ENCODE measurements at regions not wholly inside any gene's neighbourhood (a gene's known extent, or its start where the extent isn't known, plus 50 kb on each side); places are given as distances from the start of the nearest gene placed in this dataset.

DNA sequence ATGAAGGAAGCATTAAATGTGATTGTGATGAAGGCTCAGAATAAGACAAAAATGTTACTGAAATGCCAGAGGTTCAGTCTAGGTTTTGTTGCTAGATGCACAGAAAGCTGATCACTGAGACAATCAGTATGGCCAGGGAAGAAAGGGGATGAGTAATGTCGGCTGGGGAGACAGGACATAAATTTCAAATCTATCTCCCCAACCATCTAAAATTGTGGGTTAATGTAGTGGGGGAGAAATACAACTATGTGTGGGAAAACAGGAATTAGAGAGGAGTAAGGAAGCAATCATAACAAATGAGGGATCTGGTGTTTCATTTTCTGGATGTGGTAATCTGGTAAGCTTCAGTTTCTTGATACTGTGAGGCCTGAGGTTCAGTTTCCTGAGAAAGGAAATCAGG, 1111.0 kb downstream of the XPNPEP1 start:
- ATAC-seq, result no peak
- no TSS peak for BruUV-seq (replicated peaks)
- Histone ChIP-seq H3K9me2 (ENCODE audit: insufficient read depth) (no peaks in the 10 kb centered on the region), H3K4me1 (ENCODE audit: control insufficient read depth in 1 of 2, insufficient read depth in 2 of 2, low read length in 2 of 2) (no peaks in the 10 kb centered on the region; a peak in 1 of 4 replicates), H4K20me1 (ENCODE audit: insufficient read depth) (no peaks in the 10 kb centered on the region), H2AFZ (ENCODE audit: low read depth, low read length, poor library complexity, severe bottlenecking) (no peak overlapping the region), H3K27me3 (ENCODE audit: insufficient read depth, low read length) (no peaks in the 10 kb centered on the region), H3K4me2 (ENCODE audit: low read length) (no peak overlapping the region), H3K4me3 (replicated peaks in 1 of 2; ENCODE audit: low read depth in 1 of 2, low read length in 2 of 2) (no peak overlapping the region), H3K27ac (ENCODE audit: low read depth, low read length) (no peak overlapping the region), H3K9me3 (ENCODE audit: control insufficient read depth in 1 of 2, insufficient read depth in 1 of 2, low read depth in 1 of 2, low read length in 2 of 2) (peaks cover 11 to 38% of the 10 kb centered on the region in 2 experiments; a peak in 3 of 4 replicates), H3K9ac (ENCODE audit: low read length) (no peak overlapping the region), H3K36me3 (ENCODE audit: control insufficient read depth in 1 of 2, insufficient read depth in 2 of 2, low read length in 2 of 2) (no peaks in the 10 kb centered on the region), H3K79me2 (ENCODE audit: insufficient read depth, low read length) (no peaks in the 10 kb centered on the region)
- intact Hi-C loops (cut with micrococcal nuclease), result no loop called here
- ChIA-PET CTCF (no interaction called here), POLR2A (no interaction called here), RAD21 (ENCODE audit: low non-redundant PET in 1 of 2, low total read pairs in 2 of 2, uncharacterized antibody in 2 of 2, unreplicated experiment in 2 of 2) (no interaction called here)
- no peak for TF ChIP-seq JUND (IDR thresholded peaks at IDR 0.05)
- TF ChIP-seq TCF7L2 (IDR thresholded peaks at IDR 0.05; ENCODE audit: borderline replicate concordance, extremely low read depth, insufficient read depth, insufficient read length), result no peak
- no peak for TF ChIP-seq POLR2A (IDR thresholded peaks at IDR 0.05; ENCODE audit: borderline replicate concordance, extremely low read depth, insufficient read depth, insufficient read length)
- DNase-seq (ENCODE audit: low read depth, low spot score), result no peak

DNA sequence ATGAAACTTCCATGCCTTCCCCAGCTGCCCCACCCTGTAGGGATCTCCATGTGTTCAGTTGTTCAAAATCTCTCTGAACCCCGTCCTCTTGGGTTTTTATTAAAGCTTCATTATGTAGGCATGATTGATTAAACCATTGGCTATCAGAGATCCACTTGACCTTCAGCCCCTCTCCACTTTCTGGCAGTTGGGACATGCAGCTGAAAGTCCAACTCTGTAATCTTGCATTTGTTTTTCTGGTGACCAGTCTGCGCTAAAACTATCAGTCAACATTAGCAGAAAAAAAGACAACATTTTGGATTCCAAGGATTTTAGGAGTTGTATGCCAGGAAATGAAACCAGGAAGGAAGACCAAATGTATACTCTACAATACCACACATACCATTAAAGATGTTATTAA, 1115.1 kb downstream of the XPNPEP1 start:
- H3K79me2 ChIP-seq (ENCODE audit: insufficient read depth, low read length), result no peaks in the 10 kb centered on the region
- H3K4me2 ChIP-seq (ENCODE audit: low read length), result no peak overlapping the region
- BruUV-seq (replicated peaks), result no TSS peak
- H4K20me1 ChIP-seq (ENCODE audit: insufficient read depth), result no peaks in the 10 kb centered on the region
- no peak overlapping the region for H3K4me3 ChIP-seq (replicated peaks in 1 of 2; ENCODE audit: low read depth in 1 of 2, low read length in 2 of 2)
- no peak overlapping the region for H2AFZ ChIP-seq (ENCODE audit: low read depth, low read length, poor library complexity, severe bottlenecking)
- no peak overlapping the region for H3K9ac ChIP-seq (ENCODE audit: low read length)
- POLR2A ChIA-PET, result no interaction called here
- H3K36me3 ChIP-seq (ENCODE audit: control insufficient read depth in 1 of 2, insufficient read depth in 2 of 2, low read length in 2 of 2), result no peaks in the 10 kb centered on the region
- CTCF ChIA-PET, result no interaction called here
- no peaks in the 10 kb centered on the region for H3K27me3 ChIP-seq (ENCODE audit: insufficient read depth, low read length)
- RAD21 ChIA-PET (ENCODE audit: low non-redundant PET in 1 of 2, low total read pairs in 2 of 2, uncharacterized antibody in 2 of 2, unreplicated experiment in 2 of 2), result no interaction called here
- ATAC-seq, result no peak
- H3K9me3 ChIP-seq (ENCODE audit: control insufficient read depth in 1 of 2, insufficient read depth in 1 of 2, low read depth in 1 of 2, low read length in 2 of 2), result peaks cover 24 to 40% of the 10 kb centered on the region in 2 experiments; a peak in 3 of 4 replicates
- TF ChIP-seq RAD21 (IDR thresholded peaks at IDR 0.05; ENCODE audit: low read depth) (no peak), ZFX (IDR thresholded peaks at IDR 0.05) (no peak), EZH2phosphoT487 (IDR thresholded peaks at IDR 0.05; ENCODE audit: borderline replicate concordance) (no peak), SIN3A (IDR thresholded peaks at IDR 0.05; ENCODE audit: low read depth) (no peak), POLR2A (IDR thresholded peaks at IDR 0.05; ENCODE audit: borderline replicate concordance, extremely low read depth, insufficient read depth, insufficient read length) (no peak), ELF1 (IDR thresholded peaks at IDR 0.05; ENCODE audit: borderline replicate concordance, low read depth) (no peak), ZNF274 (IDR thresholded peaks at IDR 0.05; ENCODE audit: low read depth, low read length) (no peak), SP1 (IDR thresholded peaks at IDR 0.05; ENCODE audit: low read depth) (no peak), YY1 (IDR thresholded peaks at IDR 0.05; ENCODE audit: extremely low read depth, insufficient replicate concordance, low read depth, low read length) (no peak), EGR1 (IDR thresholded peaks at IDR 0.05; ENCODE audit: low read depth) (no peak), CBX3 (IDR thresholded peaks at IDR 0.05; ENCODE audit: low read depth) (no peak), ATF3 (IDR thresholded peaks at IDR 0.05) (no peak)
- intact Hi-C loops (cut with micrococcal nuclease), result no loop called here
- no peaks in the 10 kb centered on the region for H3K9me2 ChIP-seq (ENCODE audit: insufficient read depth)
- no peaks in the 10 kb centered on the region; a peak in 1 of 4 replicates for H3K4me1 ChIP-seq (ENCODE audit: control insufficient read depth in 1 of 2, insufficient read depth in 2 of 2, low read length in 2 of 2)
- H3K27ac ChIP-seq (ENCODE audit: low read depth, low read length), result no peak overlapping the region
- no peak for DNase-seq (ENCODE audit: low read depth, low spot score)

Measured in HCT116 (cell line).